KMS-11 (cell line): ENCODE measurements at regions not wholly inside any gene's neighbourhood (a gene's known extent, or its start where the extent isn't known, plus 50 kb on each side); places are given as distances from the start of the nearest gene placed in this dataset.

Experiments
- H2AFZ ChIP-seq: fragments of 200-600 bp; sonication (generic); 2 replicates; pipeline ENCODE4 v1.6.1; 2016; ENCODE audit warnings: antibody characterized with exemption, mixed run types, low read depth
- H3K27ac ChIP-seq: fragments of 200-600 bp; sonication (generic); 2 replicates; pipeline ENCODE4 v1.6.1; 2016; ENCODE audit warnings: mild to moderate bottlenecking, mixed run types
- H3K27me3 ChIP-seq: fragments of 200-600 bp; sonication (generic); 2 replicates; pipeline ENCODE4 v1.6.1; 2017; ENCODE audit warnings: mild to moderate bottlenecking, low read depth, mixed run types, moderate library complexity; ENCODE audit not compliant: insufficient read depth
- H3K36me3 ChIP-seq: fragments of 200-600 bp; sonication (generic); 2 replicates; pipeline ENCODE4 v1.6.1; 2017; ENCODE audit warnings: mild to moderate bottlenecking, mixed run types; ENCODE audit not compliant: insufficient read depth
- H3K4me1 ChIP-seq: fragments of 200-600 bp; sonication (generic); 2 replicates; pipeline ENCODE4 v1.6.1; 2016; ENCODE audit warnings: mild to moderate bottlenecking, low read depth, mixed run types; ENCODE audit not compliant: poor library complexity, severe bottlenecking
- H3K4me2 ChIP-seq: fragments of 200-600 bp; sonication (generic); 2 replicates; pipeline ENCODE4 v1.7.0; 2016; ENCODE audit warnings: mild to moderate bottlenecking, mixed run types
- H3K4me3 ChIP-seq: fragments of 200-600 bp; sonication (generic); IDR thresholded peaks from 2 replicates; pipeline ENCODE4 v1.6.1; 2017; ENCODE audit warnings: low read depth, low read length, mixed read lengths; ENCODE audit not compliant: insufficient read depth
- H3K79me2 ChIP-seq: fragments of 200-600 bp; sonication (generic); 2 replicates; pipeline ENCODE4 v1.6.1; 2016; ENCODE audit warnings: low read depth, mixed run types; ENCODE audit not compliant: insufficient read depth
- H3K9ac ChIP-seq: fragments of 200-600 bp; sonication (generic); 2 replicates; pipeline ENCODE4 v1.6.1; 2016; ENCODE audit warnings: mild to moderate bottlenecking, mixed run types
- H4K20me1 ChIP-seq: fragments of 200-600 bp; sonication (generic); 2 replicates; pipeline ENCODE4 v1.6.1; 2016; ENCODE audit warnings: mild to moderate bottlenecking, mixed run types; ENCODE audit not compliant: insufficient read depth
- CTCF ChIP-seq: fragments of 200-600 bp; sonication (generic); conservative IDR thresholded peaks from 2 replicates; pipeline ENCODE4 v1.6.1; 2017; ENCODE audit warnings: low read depth, mild to moderate bottlenecking, antibody characterized with exemption, low read length, moderate library complexity, mixed read lengths

- Histone ChIP-seq H3K27me3 (no peaks in the 10 kb centered on the region), H3K4me1 (no peaks in the 10 kb centered on the region), H3K79me2 (no peaks in the 10 kb centered on the region), H4K20me1 (no peaks in the 10 kb centered on the region), H3K9ac (no peak overlapping the region), H3K4me2 (no peak overlapping the region), H3K36me3 (no peaks in the 10 kb centered on the region), H3K27ac (no peak overlapping the region), H3K4me3 (no peak overlapping the region), H2AFZ (no peak overlapping the region)
- TF ChIP-seq CTCF, result no peak
Measured at GRCh38 chr11:28481616-28482480, 373.7 kb downstream of the METTL15 start.

- no peak overlapping the region for H3K4me3 ChIP-seq
- no peak for TF ChIP-seq CTCF
- H3K9ac ChIP-seq, result no peak overlapping the region
Measured at GRCh38 chr11:28480406-28480805, 372.2 kb downstream of the METTL15 start.

GRCh38 chr11:28476864-28477263 lies 368.7 kb downstream of the METTL15 start:
- H3K27ac ChIP-seq, result no peak overlapping the region
- H3K4me1 ChIP-seq, result no peaks in the 10 kb centered on the region
- no peaks in the 10 kb centered on the region for H4K20me1 ChIP-seq
- H3K36me3 ChIP-seq, result no peaks in the 10 kb centered on the region
- H3K27me3 ChIP-seq, result no peaks in the 10 kb centered on the region
- H3K4me2 ChIP-seq, result no peak overlapping the region
- no peak for TF ChIP-seq CTCF
- no peaks in the 10 kb centered on the region for H3K79me2 ChIP-seq
- H2AFZ ChIP-seq, result no peak overlapping the region
- H3K4me3 ChIP-seq, result no peak overlapping the region
- no peak overlapping the region for H3K9ac ChIP-seq

More at GRCh38 chr11:28480406-28480805, 372.2 kb downstream of the METTL15 start:
- H3K4me1 ChIP-seq, result no peaks in the 10 kb centered on the region
- H3K79me2 ChIP-seq, result no peaks in the 10 kb centered on the region
- no peak overlapping the region for H3K27ac ChIP-seq
- H2AFZ ChIP-seq, result no peak overlapping the region
- H3K36me3 ChIP-seq, result no peaks in the 10 kb centered on the region
- no peaks in the 10 kb centered on the region for H4K20me1 ChIP-seq
- no peaks in the 10 kb centered on the region for H3K27me3 ChIP-seq
- no peak overlapping the region for H3K4me2 ChIP-seq

GRCh38 chr11:28476049-28476448 lies 367.9 kb downstream of the METTL15 start:
- no peaks in the 10 kb centered on the region for H3K27me3 ChIP-seq
- TF ChIP-seq CTCF, result no peak
- H2AFZ ChIP-seq, result no peak overlapping the region
- no peak overlapping the region for H3K4me3 ChIP-seq
- no peaks in the 10 kb centered on the region for H3K36me3 ChIP-seq
- H3K79me2 ChIP-seq, result no peaks in the 10 kb centered on the region
- no peaks in the 10 kb centered on the region for H4K20me1 ChIP-seq
- H3K27ac ChIP-seq, result no peak overlapping the region
- H3K4me2 ChIP-seq, result no peak overlapping the region
- H3K4me1 ChIP-seq, result no peaks in the 10 kb centered on the region
- H3K9ac ChIP-seq, result no peak overlapping the region
